NCI-H460 (cell line): ENCODE measurements at regions not wholly inside any gene's neighbourhood (a gene's known extent, or its start where the extent isn't known, plus 50 kb on each side); places are given as distances from the start of the nearest gene placed in this dataset.

Experiments
- DNase-seq: peaks from one replicate; pipeline ENCODE4 v3.0.0-alpha.2; 2016; ENCODE audit warnings: low read depth; ENCODE audit errors: extremely low read depth

DNA sequence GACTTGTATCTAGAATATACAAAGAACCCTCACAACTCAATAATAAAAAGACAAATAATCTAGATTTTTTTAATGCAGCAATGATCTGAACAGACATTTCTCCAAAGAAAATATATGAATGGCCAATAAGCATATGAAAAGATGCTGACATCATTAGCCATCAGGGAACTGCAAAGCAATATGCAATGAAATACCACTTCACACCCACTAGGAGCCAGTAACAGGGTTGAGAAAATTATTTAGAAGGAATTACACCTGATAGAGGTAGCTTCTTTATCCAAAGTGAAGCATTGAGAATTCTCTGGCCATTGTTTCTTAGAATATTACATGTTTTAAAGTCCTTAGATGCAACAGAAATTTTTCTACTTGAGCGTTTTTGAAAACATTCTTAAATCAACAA lies 316.9 kb downstream of the KCNN2 start:
- DNase-seq: no peak

DNA sequence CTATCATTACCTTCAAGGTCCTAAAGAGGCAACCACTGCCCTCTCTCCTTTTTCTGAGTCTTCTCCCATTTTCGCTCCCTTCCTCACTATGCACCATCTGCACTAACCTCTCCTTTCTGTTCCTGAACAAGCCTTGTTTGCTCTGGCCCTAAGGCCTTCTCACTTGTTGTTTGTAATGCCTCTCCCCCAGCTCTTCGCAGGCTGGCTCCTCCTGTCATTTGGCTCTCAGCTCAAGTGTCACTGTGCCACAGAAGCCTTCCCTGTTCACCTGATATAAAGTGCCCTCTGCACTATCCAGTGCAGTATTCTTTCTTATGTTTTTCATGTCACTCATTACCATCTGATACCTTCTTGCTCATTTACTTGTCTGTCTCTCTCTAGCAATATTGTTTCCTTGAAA lies 303.7 kb downstream of the KCNN2 start:
- DNase-seq: no peak

DNA sequence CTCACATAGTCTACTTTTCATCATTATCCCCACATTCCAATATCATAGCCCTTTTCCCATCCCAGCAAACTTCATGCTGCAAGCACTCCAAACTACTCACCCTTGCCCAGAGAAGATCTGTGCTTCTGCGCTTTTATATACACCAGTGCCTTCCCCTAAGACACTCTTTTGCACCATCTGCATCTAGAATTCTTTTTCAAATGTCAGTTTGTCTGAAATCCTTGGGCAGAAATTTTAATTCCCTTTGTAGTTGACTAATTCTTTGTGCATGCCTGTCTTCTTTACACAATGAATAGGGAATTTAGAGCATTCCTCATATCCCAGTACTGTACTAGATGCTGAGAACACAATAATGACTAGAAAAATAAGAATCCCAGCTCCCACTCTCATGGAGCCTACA lies 298.9 kb downstream of the KCNN2 start:
- no peak for DNase-seq

DNA sequence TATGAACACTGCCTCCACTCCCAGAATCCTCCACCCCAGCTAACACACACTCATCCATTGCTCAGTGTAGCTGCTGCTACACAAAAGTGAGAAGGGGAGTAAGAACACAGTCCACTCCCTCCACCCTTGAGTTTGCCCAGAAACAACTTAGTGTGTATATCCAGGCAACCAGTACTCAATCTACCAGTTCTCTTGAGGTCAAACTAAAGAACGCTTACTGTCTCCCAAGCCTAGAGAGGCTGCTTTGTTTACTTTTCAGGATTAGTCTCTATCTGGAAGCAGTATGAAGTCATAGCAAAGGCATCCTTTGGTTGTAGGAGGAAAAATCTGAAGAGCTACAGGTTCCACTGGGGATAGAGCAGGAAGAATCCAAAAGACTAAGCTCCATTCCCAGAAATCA lies 296.3 kb downstream of the KCNN2 start:
- no peak for DNase-seq

DNA sequence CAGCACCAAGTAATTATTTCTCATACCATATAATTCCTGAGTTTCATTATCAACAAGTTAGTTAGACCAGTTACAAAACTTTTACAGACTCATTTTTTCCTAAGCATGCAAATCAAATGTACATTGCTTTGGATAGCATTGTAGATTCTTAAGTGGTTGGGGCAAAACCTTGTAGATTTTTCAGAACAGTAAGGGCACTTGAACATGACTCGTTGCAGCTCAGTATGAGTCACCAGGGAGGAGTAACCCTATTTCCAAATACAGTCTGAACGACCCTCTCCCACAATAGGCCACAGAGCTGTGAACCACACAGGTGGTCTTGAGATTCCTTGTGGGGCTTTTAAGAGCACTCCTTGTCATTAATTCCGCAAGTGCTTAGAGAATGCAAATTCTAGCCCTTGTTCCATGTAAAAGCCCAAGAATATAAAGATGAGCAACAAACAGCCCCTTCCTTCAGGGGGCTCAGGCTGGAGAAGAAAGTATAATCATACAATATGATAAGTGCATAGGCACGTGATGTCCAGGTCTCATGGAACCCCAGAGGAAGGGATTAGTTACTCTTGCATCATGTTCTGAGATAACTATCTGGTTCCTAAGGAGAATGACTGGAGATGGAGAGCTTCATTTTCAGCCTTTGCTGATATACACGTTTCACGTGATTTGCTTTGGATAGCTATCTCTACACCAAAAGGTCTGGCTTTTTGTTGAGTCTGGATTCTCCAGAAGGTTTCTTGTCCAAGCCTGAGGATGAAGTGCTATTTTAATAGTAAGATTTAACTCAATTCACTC lies 295.7 kb downstream of the KCNN2 start:
- no peak for DNase-seq

DNA sequence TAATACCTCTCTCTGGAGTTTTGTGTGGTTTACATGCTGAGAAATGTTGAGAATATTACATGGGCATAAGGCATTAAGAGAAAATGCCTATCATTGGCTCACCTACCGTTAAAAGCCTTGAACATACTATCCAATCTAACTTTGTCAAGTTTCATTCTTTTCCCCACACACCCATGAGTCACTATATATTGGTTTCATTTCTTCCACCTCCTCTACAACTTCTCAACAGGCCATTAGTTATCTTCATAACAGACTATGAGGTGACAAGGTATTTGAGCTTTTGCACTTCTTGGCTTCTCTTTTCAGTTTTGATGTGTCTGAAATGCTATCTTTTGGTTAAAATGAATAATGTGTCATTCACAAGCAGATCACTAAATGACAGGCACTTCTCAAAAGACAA lies 288.0 kb downstream of the KCNN2 start:
- DNase-seq: no peak

DNA sequence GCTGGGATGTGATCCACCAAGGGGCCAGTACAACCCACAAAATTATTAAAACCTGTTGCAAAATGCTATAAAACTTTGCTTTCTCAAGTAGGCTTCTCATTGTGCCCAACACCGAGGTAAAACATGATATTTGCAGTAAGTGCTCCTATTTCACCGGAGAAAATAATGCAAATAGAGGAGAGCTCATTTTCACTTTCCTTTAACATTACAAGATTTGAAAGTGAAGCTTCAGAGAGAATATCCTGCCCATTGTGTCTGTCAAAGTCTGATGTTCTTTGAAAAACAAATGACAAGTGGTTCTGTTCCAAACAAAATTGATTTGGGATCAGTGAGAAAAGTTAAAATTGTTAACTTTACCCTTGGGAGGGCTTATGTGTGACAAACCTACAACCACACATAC lies 287.1 kb downstream of the KCNN2 start:
- no peak for DNase-seq

DNA sequence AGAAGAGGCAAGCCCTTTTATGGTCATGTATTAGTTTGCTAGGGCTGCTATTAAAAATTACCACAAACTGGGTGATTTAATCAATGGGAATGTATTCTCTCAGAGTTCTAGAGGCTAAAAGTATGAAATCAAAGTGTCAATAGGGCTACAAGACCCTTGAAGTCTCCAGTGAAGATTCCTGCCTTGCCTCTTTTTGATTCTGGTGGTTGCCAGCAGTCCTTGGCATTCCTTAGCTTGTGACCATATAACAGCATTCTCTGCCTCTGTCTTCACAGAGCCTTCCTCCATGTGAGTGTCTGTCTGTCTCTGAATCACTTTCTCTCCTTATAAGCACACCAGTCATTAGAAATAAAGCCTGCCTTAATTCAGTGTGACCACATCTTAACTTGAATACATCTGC lies 282.7 kb downstream of the KCNN2 start:
- no peak for DNase-seq

DNA sequence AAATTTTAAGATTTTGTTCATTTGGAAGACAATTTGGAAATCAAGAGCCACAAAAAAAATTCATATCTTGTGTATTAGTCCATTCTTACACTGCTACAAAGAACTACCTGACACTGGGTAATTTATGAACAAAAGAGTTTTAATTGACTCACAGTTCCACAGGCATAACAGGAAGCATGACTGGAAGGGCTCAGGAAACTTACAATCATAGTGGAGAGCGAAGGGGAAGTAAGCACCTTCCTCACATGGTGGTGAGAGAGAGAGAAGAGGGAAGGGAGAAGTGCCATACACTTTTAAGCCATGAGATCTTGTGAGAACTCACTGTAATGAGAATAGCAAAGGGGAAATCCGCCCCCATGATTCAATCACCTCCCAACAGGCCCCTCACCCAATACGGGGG lies 274.4 kb downstream of the KCNN2 start:
- DNase-seq: no peak

DNA sequence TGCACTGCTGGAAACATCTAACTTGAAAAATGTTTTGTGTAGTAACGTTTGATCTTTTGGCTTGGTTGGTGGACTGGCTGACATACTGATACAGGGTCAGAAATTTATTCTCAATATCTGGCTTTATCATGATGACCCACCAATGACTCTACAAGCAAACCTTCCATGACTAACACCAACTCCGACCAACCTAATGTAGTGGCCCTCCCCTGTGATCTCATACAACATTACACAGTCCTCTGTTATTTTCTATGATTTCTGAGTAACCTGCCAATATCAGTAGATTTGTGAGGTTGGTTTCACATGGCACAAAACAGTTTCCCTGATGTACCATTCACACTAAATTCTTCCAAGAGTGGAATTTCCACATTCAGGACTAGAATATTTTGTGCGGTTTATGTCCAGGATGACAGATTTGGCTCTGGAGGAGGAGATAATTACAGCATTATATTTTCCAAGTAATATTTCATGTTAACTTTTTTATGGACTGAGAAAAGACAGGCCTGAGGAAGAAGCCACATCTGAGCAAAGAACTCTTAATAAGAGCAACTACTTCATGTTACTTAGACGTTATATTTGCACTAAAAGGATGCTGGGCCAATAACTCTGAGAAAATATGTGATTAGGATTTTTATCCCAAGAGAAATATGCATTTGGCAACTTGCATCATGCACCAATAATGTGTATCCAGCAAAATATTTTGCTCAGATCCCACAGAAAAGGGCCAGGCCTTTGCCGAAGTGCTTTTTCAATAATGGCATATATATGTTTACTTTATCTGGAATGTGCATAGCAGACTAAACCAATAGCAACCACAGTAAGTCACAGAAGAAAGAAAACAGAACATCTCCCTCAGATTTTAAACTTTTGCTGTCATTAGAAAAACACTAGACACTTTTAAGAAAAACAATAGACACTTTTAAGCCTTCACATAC lies 273.4 kb downstream of the KCNN2 start:
- no peak for DNase-seq

DNA sequence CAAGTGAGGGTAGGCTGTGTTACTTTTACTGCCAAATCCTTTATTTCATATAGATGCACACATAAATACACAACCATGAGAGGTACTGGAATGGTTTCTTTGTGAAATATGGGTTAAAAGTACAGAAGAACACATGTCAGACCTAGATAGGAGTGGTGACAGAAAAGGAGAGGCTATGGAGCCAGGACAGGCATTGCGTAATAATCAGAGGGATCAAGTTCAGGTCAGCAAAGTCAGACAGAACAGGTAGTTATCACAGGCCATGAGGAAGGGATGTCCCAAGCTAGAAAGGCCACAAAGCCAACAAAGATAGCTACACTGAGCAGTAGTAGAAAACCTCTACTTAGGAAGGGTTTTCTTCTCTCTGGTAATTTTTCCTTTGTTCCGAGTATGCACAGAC lies 272.6 kb downstream of the KCNN2 start:
- DNase-seq: no peak

DNA sequence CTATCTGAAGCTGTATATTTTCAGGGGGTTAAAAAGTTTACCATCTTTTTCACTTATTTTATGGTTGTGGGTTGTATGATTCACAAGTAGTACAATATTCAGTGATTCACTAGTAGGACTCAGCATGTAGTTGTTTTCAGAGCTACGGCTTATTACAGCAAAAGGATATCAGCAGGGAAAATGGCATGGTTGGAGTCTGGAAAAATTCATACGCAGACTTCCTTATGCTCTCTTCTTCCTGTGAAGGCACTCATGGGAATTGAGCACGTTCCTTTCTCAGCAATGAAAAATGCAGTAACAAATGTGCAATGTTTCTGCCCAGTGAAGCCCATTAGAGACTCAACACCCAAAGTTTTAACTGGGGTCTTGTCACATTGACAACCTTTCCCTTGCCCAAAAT lies 250.5 kb downstream of the KCNN2 start:
- no peak for DNase-seq

DNA sequence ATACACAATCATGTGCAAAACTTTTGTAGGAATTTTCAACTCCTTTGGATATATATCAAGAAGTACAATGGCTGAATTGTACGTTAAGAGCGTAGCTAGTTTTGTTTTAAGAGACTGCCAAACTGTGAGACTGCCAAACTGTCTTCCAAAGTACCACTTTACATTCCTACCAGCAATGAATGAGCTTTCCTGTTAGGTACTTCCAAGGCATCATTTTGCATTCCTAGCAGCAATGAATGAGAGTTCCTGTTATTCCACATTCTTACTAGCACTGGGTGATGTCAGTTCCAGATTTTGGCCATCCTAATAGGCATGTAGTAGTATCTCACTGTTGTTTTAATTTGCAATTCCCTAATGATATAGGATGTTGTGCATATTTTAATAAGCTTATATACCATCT lies 219.3 kb downstream of the KCNN2 start:
- DNase-seq: no peak

DNA sequence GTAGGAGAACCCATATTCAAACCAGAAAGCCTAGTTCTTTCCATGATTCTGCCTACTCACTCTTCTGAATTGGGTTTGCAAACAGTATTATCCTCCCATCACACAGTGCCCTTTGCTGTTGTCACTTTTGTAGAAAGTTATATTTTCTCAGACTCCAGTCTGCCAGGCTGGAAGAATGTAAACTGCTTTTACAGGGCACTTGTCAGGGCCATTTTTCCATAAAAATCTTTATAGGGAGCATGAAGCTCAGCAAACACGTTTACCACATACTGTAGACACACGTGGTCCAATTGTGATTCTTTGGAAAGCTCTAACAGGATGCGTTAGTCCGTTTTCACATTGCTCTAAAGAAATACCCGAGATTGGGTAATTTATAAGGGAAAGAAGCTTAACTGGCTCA lies 204.0 kb downstream of the KCNN2 start:
- DNase-seq: no peak

DNA sequence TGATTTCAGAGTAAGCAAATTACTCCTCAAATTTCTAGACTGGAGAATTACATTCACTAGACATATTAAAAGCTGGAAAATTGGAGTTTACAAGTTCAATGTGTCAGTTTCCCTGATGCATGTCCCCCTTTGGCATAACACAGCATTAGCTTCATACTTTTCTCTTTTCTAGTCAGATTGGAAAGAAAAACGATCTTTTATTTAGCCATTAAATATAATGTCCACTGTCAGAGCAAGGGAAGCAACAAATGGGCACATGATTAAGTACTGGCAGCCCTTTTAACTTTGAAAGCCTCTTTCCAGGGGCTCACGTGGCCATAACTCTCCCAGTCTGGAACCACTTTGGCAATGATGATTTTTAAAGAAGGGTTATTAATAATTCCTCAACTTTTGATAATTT lies 203.3 kb downstream of the KCNN2 start:
- DNase-seq: no peak

DNA sequence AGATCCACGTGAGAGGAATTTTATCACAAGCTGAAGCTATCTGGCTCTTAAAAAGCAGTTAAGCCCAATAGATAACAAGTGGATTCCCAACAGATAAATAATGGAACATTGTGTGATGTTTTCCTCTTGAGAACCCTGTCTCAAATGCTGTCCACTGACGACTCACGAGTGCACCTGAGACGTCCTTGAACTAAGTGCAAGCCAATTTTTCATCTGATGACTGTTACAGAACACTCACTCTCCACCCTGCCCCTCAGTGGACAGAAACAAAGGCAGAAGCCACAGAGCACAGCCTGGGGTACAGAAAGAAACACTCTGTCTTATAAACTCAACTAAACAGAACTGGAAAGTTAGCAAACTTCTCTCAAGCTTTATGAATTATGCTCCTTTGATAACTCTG lies 199.5 kb downstream of the KCNN2 start:
- DNase-seq: no peak
